Natural killer cell (primary cell): ENCODE measurements at regions not wholly inside any gene's neighbourhood (a gene's known extent, or its start where the extent isn't known, plus 50 kb on each side); places are given as distances from the start of the nearest gene placed in this dataset.

ENCODE experiments used
- ATAC-seq, 3 donors: fragments of 150-1000 bp in 2 of 3; fragments of 200-7000 bp in 1 of 3; cut with Tn5 transposase; 1 replicate in 1 of 3; 2 replicates in 2 of 3; pipeline ENCODE4 v1.10.0; 2021; ENCODE audit warnings: mild to moderate bottlenecking in 2 of 3, moderate library complexity in 2 of 3
- DNase-seq, 2 donors: peaks; one replicate each; pipeline versions ENCODE4 v3.0.0 to v3.0.0-alpha.2; 2013 to 2021; ENCODE audit warnings: mixed read lengths in 1 of 2
- H3K27ac ChIP-seq: one replicate; pipeline ENCODE4 v1.5.1; 2013; ENCODE audit warnings: mild to moderate bottlenecking, low read length
- H3K27me3 ChIP-seq: one replicate; pipeline ENCODE4 v1.6.1; 2013; ENCODE audit warnings: low read length; ENCODE audit not compliant: control insufficient read depth, insufficient read depth
- H3K36me3 ChIP-seq: one replicate; pipeline ENCODE4 v1.6.1; 2013; ENCODE audit warnings: low read length; ENCODE audit not compliant: control insufficient read depth, insufficient read depth
- H3K4me1 ChIP-seq: one replicate; pipeline ENCODE4 v1.6.1; 2013; ENCODE audit warnings: low read length; ENCODE audit not compliant: control insufficient read depth, insufficient read depth
- H3K4me3 ChIP-seq: one replicate; pipeline ENCODE4 v1.5.1; 2013; ENCODE audit warnings: low read length
- H3K9me3 ChIP-seq: one replicate; pipeline ENCODE4 v1.6.1; 2013; ENCODE audit warnings: low read length; ENCODE audit not compliant: control insufficient read depth, insufficient read depth
- H3K27ac Mint-ChIP-seq, 2 donors: one replicate each; pipeline ENCODE4 v1.8.0; 2022; ENCODE audit warnings: mild to moderate bottlenecking in 2 of 2, mixed read lengths in 2 of 2, moderate library complexity in 1 of 2
- H3K27me3 Mint-ChIP-seq, 2 donors: one replicate each; pipeline ENCODE4 v1.8.0; 2022; ENCODE audit warnings: low read depth in 2 of 2, mixed read lengths in 2 of 2
- H3K36me3 Mint-ChIP-seq: one replicate; pipeline ENCODE4 v1.8.0; 2022; ENCODE audit warnings: mixed read lengths
- H3K4me1 Mint-ChIP-seq, 2 donors: one replicate each; pipeline ENCODE4 v1.8.0; 2022; ENCODE audit warnings: mixed read lengths in 2 of 2
- H3K4me3 Mint-ChIP-seq: one replicate; pipeline ENCODE4 v1.8.0; 2022; ENCODE audit warnings: mild to moderate bottlenecking, moderate library complexity, mixed read lengths
- H3K9me3 Mint-ChIP-seq, 2 donors: one replicate each; pipeline ENCODE4 v1.8.0; 2022; ENCODE audit warnings: mixed read lengths in 2 of 2
- CTCF ChIP-seq: fragments of 200-600 bp; IDR thresholded peaks from one replicate; pipeline ENCODE4 v1.8.0; 2022; ENCODE audit warnings: antibody characterized with exemption
- WGBS: methylation state at CpG from one replicate; pipeline ENCODE4 v1.1.7; 2013; ENCODE audit warnings: missing lambda C conversion rate; ENCODE audit not compliant: insufficient coverage; 5-methylcytosine and 5-hydroxymethylcytosine counted together
- intact Hi-C: fragments of 100-400 bp; cut with micrococcal nuclease; formaldehyde crosslinking; loops from one replicate; pipeline ENCODE4 v1.14.2; 2022

GRCh38 chr7:130914554-130915294 is 180.7 kb upstream of the KLF14 start:
- WGBS = 74% methylated on average over 8 of the region's 10 CpGs
- TF ChIP-seq CTCF = no peak
- Mint-ChIP-seq H3K27me3 (no peaks in the 10 kb centered on the region), H3K27ac (peak overlapping the region; percentile 92 to 93), H3K4me1 (peaks cover 75 to 91% of the 10 kb centered on the region in 2 donors), H3K36me3 (no peaks in the 10 kb centered on the region), H3K9me3 (no peaks in the 10 kb centered on the region), H3K4me3 (peak overlapping the region; percentile 92)
- Histone ChIP-seq H3K27ac (peak overlapping the region; percentile 97), H3K9me3 (no peaks in the 10 kb centered on the region), H3K4me1 (peaks cover 50% of the 10 kb centered on the region), H3K36me3 (peaks cover 2% of the 10 kb centered on the region), H3K27me3 (no peaks in the 10 kb centered on the region), H3K4me3 (no peak overlapping the region)
- intact Hi-C loops = loop anchor here (5.0 kb wide), 1 partner anchor 323 kb away; no protein-coding TSS in a partner anchor
- no peak for ATAC-seq
- no peak for DNase-seq

- Histone ChIP-seq H3K27ac (no peak overlapping the region), H3K4me3 (no peak overlapping the region), H3K4me1 (peaks cover 37% of the 10 kb centered on the region), H3K36me3 (peaks cover 12% of the 10 kb centered on the region), H3K27me3 (no peaks in the 10 kb centered on the region), H3K9me3 (no peaks in the 10 kb centered on the region)
- Mint-ChIP-seq H3K9me3 (no peaks in the 10 kb centered on the region), H3K36me3 (no peaks in the 10 kb centered on the region), H3K27ac (peak overlapping the region; percentile 63 to 77), H3K4me1 (peaks cover 53 to 71% of the 10 kb centered on the region in 2 donors), H3K27me3 (no peaks in the 10 kb centered on the region), H3K4me3 (no peak overlapping the region)
- 34% methylated on average over 5 of the region's 5 CpGs for WGBS
- TF ChIP-seq CTCF = no peak
- DNase-seq (peak in 1 of 2 donors; percentile 49), ATAC-seq (no peak)
- intact Hi-C loops = no loop called here
Observed at GRCh38 chr7:130917669-130918128, 183.7 kb upstream of the KLF14 start.

- Histone ChIP-seq H3K27me3 (no peaks in the 10 kb centered on the region), H3K4me3 (no peak overlapping the region), H3K27ac (no peak overlapping the region), H3K9me3 (no peaks in the 10 kb centered on the region), H3K4me1 (peaks cover 34% of the 10 kb centered on the region), H3K36me3 (peaks cover 12% of the 10 kb centered on the region)
- no peak for TF ChIP-seq CTCF
- H3K9me3 Mint-ChIP-seq = no peaks in the 10 kb centered on the region
- no peaks in the 10 kb centered on the region for H3K27me3 Mint-ChIP-seq
- no peak overlapping the region for H3K4me3 Mint-ChIP-seq
- 93% methylated on average over 11 of the region's 11 CpGs for WGBS
- DNase-seq (no peak), ATAC-seq (no peak)
- intact Hi-C loops = no loop called here
- H3K4me1 Mint-ChIP-seq = peaks cover 50 to 71% of the 10 kb centered on the region in 2 donors
- no peaks in the 10 kb centered on the region for H3K36me3 Mint-ChIP-seq
- peak overlapping the region; percentile 64 to 77 for H3K27ac Mint-ChIP-seq
Observed at GRCh38 chr7:130918129-130919052, 184.4 kb upstream of the KLF14 start.
